Mesenchymal stem cell (in vitro differentiated cells and primary cell): ENCODE measurements at regions not wholly inside any gene's neighbourhood (a gene's known extent, or its start where the extent isn't known, plus 50 kb on each side); places are given as distances from the start of the nearest gene placed in this dataset.

Experiments
- DNase-seq: peaks from one replicate; pipeline ENCODE4 v3.0.0-alpha.2; 2013
- H2AFZ ChIP-seq: one replicate; pipeline ENCODE4 v1.6.1; 2013; ENCODE audit warnings: low read depth, mild to moderate bottlenecking, control low read depth, inconsistent platforms, low read length, moderate library complexity
- H2AK5ac ChIP-seq: 2 replicates; pipeline ENCODE4 v1.6.1; 2013; ENCODE audit warnings: low read length, moderate library complexity, mild to moderate bottlenecking, inconsistent platforms; ENCODE audit not compliant: severe bottlenecking
- H2BK120ac ChIP-seq: one replicate; pipeline ENCODE4 v1.6.1; 2013; ENCODE audit warnings: low read depth, mild to moderate bottlenecking, inconsistent platforms, low read length, moderate library complexity
- H2BK12ac ChIP-seq, 2 experiments: one replicate each; pipeline ENCODE4 v1.6.1; 2013; ENCODE audit warnings: inconsistent platforms in 2 of 2, low read length in 2 of 2, mild to moderate bottlenecking in 2 of 2, moderate library complexity in 2 of 2, control low read depth in 1 of 2
- H2BK15ac ChIP-seq: one replicate; pipeline ENCODE4 v1.6.1; 2013; ENCODE audit warnings: mild to moderate bottlenecking, low read depth, inconsistent platforms; ENCODE audit not compliant: poor library complexity, severe bottlenecking
- H2BK5ac ChIP-seq: 2 replicates; pipeline ENCODE4 v1.6.1; 2013; ENCODE audit warnings: low read depth, mild to moderate bottlenecking, low read length, control low read depth, inconsistent platforms; ENCODE audit not compliant: poor library complexity, severe bottlenecking
- H3K14ac ChIP-seq, 2 experiments: one replicate each; pipeline ENCODE4 v1.6.1; 2013; ENCODE audit warnings: inconsistent platforms in 2 of 2, low read length in 2 of 2, control low read depth in 1 of 2, mild to moderate bottlenecking in 1 of 2, moderate library complexity in 1 of 2
- H3K18ac ChIP-seq, 2 experiments: one replicate each; pipeline ENCODE4 v1.6.1; 2013; ENCODE audit warnings: inconsistent platforms in 2 of 2, low read length in 2 of 2, control low read depth in 1 of 2, low read depth in 1 of 2, mild to moderate bottlenecking in 1 of 2
- H3K23ac ChIP-seq, 2 experiments: one replicate each; pipeline ENCODE4 v1.6.1; 2013; ENCODE audit warnings: inconsistent platforms in 2 of 2, low read length in 2 of 2, mild to moderate bottlenecking in 2 of 2, moderate library complexity in 2 of 2, control low read depth in 1 of 2
- H3K27ac ChIP-seq: 2 replicates; pipeline ENCODE4 v1.5.1; 2013; ENCODE audit warnings: mild to moderate bottlenecking, moderate library complexity, low read length, control low read depth, inconsistent platforms; ENCODE audit not compliant: poor library complexity, severe bottlenecking
- H3K27me3 ChIP-seq, 2 experiments: 2 replicates each; pipeline versions ENCODE4 v1.6.1 to v1.7.0; 2013; ENCODE audit warnings: low read length in 2 of 2, mild to moderate bottlenecking in 2 of 2, moderate library complexity in 2 of 2, control low read depth in 1 of 2, inconsistent platforms in 1 of 2; ENCODE audit not compliant: control insufficient read depth in 1 of 2, insufficient read depth in 1 of 2
- H3K36me3 ChIP-seq, 2 experiments: 2 replicates each; pipeline versions ENCODE4 v1.6.1 to v1.7.0; 2013; ENCODE audit warnings: low read length in 2 of 2, control low read depth in 1 of 2, inconsistent platforms in 1 of 2, low read depth in 1 of 2, mild to moderate bottlenecking in 1 of 2; ENCODE audit not compliant: insufficient read depth in 2 of 2, control insufficient read depth in 1 of 2
- H3K4ac ChIP-seq, 2 experiments: one replicate each; pipeline ENCODE4 v1.6.1; 2013; ENCODE audit warnings: inconsistent platforms in 2 of 2, low read length in 2 of 2, mild to moderate bottlenecking in 2 of 2, moderate library complexity in 2 of 2, control low read depth in 1 of 2, low read depth in 1 of 2
- H3K4me1 ChIP-seq: 2 replicates; pipeline ENCODE4 v1.6.1; 2013; ENCODE audit warnings: low read depth, low read length, control low read depth; ENCODE audit not compliant: control insufficient read depth, insufficient read depth
- H3K4me2 ChIP-seq: 2 replicates; pipeline ENCODE4 v1.6.1; 2013; ENCODE audit warnings: low read length, mild to moderate bottlenecking, inconsistent platforms; ENCODE audit not compliant: poor library complexity, severe bottlenecking
- H3K4me3 ChIP-seq, 2 experiments: 2 replicates each; pipeline versions ENCODE4 v1.5.1 to v1.7.0; 2013; ENCODE audit warnings: low read length in 2 of 2, mild to moderate bottlenecking in 2 of 2, control low read depth in 1 of 2, low read depth in 1 of 2; ENCODE audit not compliant: insufficient read depth in 1 of 2
- H3K79me1 ChIP-seq: replicated peaks from 2 replicates; pipeline ENCODE4 v1.6.1; 2013; ENCODE audit warnings: mild to moderate bottlenecking, control low read depth, low read length, inconsistent platforms; ENCODE audit not compliant: poor library complexity, severe bottlenecking
- H3K9ac ChIP-seq: 2 replicates; pipeline ENCODE4 v1.7.0; 2013; ENCODE audit warnings: mild to moderate bottlenecking, low read length, moderate library complexity
- H3K9me3 ChIP-seq: 2 replicates; pipeline ENCODE4 v1.7.0; 2013; ENCODE audit warnings: mild to moderate bottlenecking, low read length; ENCODE audit not compliant: control insufficient read depth
- H4K8ac ChIP-seq: one replicate; pipeline ENCODE4 v1.6.1; 2013; ENCODE audit warnings: inconsistent platforms, mild to moderate bottlenecking, low read length, moderate library complexity
- H4K91ac ChIP-seq: one replicate; pipeline ENCODE4 v1.6.1; 2013; ENCODE audit warnings: mild to moderate bottlenecking, low read length, inconsistent platforms
- WGBS: methylation state at CpG from one replicate; pipeline ENCODE4 v1.1.7; 2013; ENCODE audit warnings: mixed read lengths; 5-methylcytosine and 5-hydroxymethylcytosine counted together

DNA sequence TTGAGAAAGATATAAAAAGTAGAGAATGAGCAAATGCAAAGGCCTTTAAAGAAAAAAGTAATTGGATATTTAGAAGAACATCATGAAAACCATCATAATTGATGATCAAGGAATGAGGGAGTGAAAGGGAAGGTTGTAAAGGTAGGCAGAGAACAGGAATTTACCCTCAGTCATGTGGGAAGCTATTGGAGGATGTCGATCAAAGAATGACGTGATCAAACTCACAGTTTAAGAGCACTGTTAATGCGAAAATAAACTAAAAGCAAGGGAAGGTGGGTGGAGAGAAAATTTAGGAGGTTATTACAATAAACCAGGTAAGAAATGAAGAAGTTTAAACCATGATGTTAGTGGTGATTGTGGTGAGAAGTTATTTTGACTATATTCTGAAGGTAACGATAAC, 982.6 kb upstream of the EYS start:
- Histone ChIP-seq H3K79me1 (no peaks in the 10 kb centered on the region), H3K18ac (no peak overlapping the region), H2BK12ac (no peak overlapping the region), H3K27ac (no peak overlapping the region), H3K27me3 (no peaks in the 10 kb centered on the region), H3K4me1 (no peaks in the 10 kb centered on the region), H3K36me3 (no peaks in the 10 kb centered on the region), H3K9me3 (peaks cover 10% of the 10 kb centered on the region), H4K8ac (no peak overlapping the region), H2BK15ac (no peak overlapping the region), H2AK5ac (no peak overlapping the region), H3K14ac (no peak overlapping the region), H2AFZ (no peak overlapping the region), H2BK120ac (no peak overlapping the region), H2BK5ac (no peak overlapping the region), H3K4ac (no peak overlapping the region), H3K23ac (no peak overlapping the region), H3K9ac (no peak overlapping the region), H3K4me3 (no peak overlapping the region), H4K91ac (no peak overlapping the region), H3K4me2 (no peak overlapping the region)
- WGBS: 94% methylated on average over 4 of the region's 4 CpGs
- DNase-seq: no peak

DNA sequence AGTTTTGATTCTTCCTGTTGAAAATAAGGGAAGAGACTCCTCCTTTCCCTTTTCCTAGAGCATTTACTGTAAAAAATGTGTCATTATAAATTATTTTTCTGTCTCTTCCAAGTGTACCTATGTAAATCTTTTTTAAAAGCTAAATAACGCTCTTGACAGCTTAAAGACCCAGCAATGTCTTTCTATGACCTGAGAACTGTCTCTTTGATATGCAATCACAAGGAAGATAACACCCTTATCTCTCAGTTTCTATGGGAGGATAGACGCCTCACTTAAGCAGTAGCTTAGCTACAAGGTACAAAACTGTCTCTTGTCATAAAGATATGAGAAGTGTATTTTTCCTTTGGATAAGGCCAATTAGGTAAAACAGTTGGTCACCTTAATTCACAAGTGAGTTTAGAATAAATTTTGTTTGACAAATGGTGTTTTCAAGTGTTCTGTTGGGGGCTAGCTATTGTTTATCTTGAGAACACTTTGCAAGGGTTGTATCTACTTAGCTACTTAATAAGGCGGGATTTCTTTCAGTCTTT, 980.6 kb upstream of the EYS start:
- Histone ChIP-seq H2BK12ac (no peak overlapping the region), H3K27ac (no peak overlapping the region), H4K8ac (no peak overlapping the region), H2AK5ac (no peak overlapping the region), H3K23ac (no peak overlapping the region), H3K36me3 (no peaks in the 10 kb centered on the region), H3K18ac (no peak overlapping the region), H2AFZ (no peak overlapping the region), H2BK15ac (no peak overlapping the region), H3K4me3 (no peak overlapping the region), H4K91ac (no peak overlapping the region), H3K9ac (no peak overlapping the region), H3K27me3 (no peaks in the 10 kb centered on the region), H3K4me2 (no peak overlapping the region), H3K4ac (no peak overlapping the region), H3K79me1 (no peaks in the 10 kb centered on the region), H3K4me1 (no peaks in the 10 kb centered on the region), H2BK120ac (no peak overlapping the region), H2BK5ac (no peak overlapping the region), H3K14ac (no peak overlapping the region), H3K9me3 (peaks cover 14% of the 10 kb centered on the region)
- WGBS: 12% methylated on average over 2 of the region's 3 CpGs
- no peak for DNase-seq

DNA sequence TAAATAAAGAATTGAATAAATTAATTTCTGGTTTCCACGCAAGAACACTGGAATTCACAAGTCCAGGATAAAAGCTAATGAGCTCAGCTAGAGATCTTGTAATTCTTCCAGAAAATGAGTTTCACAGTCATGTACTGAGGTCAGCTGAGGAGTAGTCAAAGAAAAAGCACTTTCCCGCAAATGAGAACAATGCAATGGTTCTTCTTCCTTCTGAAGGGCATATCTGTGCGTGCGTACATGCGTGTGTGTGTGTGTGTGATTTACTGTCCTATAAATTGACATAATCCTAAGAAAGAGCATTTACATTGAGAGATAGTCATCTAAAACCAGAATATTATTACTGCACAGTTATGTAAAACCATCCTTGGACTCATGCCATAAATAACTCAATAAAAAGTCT, 968.9 kb upstream of the EYS start:
- no peaks in the 10 kb centered on the region for H3K4me1 ChIP-seq
- no peak overlapping the region for H3K9ac ChIP-seq
- no peak for DNase-seq
- no peak overlapping the region for H3K27ac ChIP-seq
- H2BK12ac ChIP-seq: no peak overlapping the region
- H2BK120ac ChIP-seq: no peak overlapping the region
- H4K8ac ChIP-seq: no peak overlapping the region
- no peak overlapping the region for H3K4ac ChIP-seq
- H3K14ac ChIP-seq: no peak overlapping the region
- no peaks in the 10 kb centered on the region for H3K79me1 ChIP-seq
- H3K4me2 ChIP-seq: no peak overlapping the region
- no peak overlapping the region for H2BK5ac ChIP-seq
- no peak overlapping the region for H2BK15ac ChIP-seq
- H3K18ac ChIP-seq: no peak overlapping the region
- H3K36me3 ChIP-seq: no peaks in the 10 kb centered on the region
- 78% methylated on average over 2 of the region's 5 CpGs for WGBS
- H3K9me3 ChIP-seq: no peaks in the 10 kb centered on the region
- no peak overlapping the region for H3K23ac ChIP-seq
- H3K4me3 ChIP-seq: no peak overlapping the region
- no peaks in the 10 kb centered on the region for H3K27me3 ChIP-seq
- H2AK5ac ChIP-seq: no peak overlapping the region
- no peak overlapping the region for H4K91ac ChIP-seq
- no peak overlapping the region for H2AFZ ChIP-seq

- Histone ChIP-seq H2AK5ac (no peak overlapping the region), H3K4me2 (no peak overlapping the region), H3K9ac (no peak overlapping the region), H3K23ac (no peak overlapping the region), H3K4me1 (no peaks in the 10 kb centered on the region), H2BK15ac (no peak overlapping the region), H4K8ac (no peak overlapping the region), H3K27me3 (no peaks in the 10 kb centered on the region), H2BK5ac (no peak overlapping the region), H2AFZ (no peak overlapping the region), H3K79me1 (no peaks in the 10 kb centered on the region), H3K14ac (no peak overlapping the region), H3K18ac (no peak overlapping the region), H3K9me3 (no peaks in the 10 kb centered on the region), H4K91ac (no peak overlapping the region), H2BK120ac (no peak overlapping the region), H3K4ac (no peak overlapping the region), H3K27ac (no peak overlapping the region), H2BK12ac (no peak overlapping the region), H3K4me3 (no peak overlapping the region), H3K36me3 (no peaks in the 10 kb centered on the region)
- 90% methylated on average over 3 of the region's 4 CpGs for WGBS
- DNase-seq: no peak
Measured at GRCh38 chr6:66664112-66664511, 957.1 kb upstream of the EYS start.
